GM12878 (cell line): ENCODE measurements at regions not wholly inside any gene's neighbourhood (a gene's known extent, or its start where the extent isn't known, plus 50 kb on each side); places are given as distances from the start of the nearest gene placed in this dataset.

ENCODE experiments used
- ATAC-seq: fragments of 200-7000 bp; cut with Tn5 transposase; 3 replicates; pipeline ENCODE4 v1.9.1; 2020; ENCODE audit warnings: mild to moderate bottlenecking, moderate library complexity
- BruUV-seq: library from RNA; stranded (reverse); fragments of 400-500 nt; replicated peaks from 2 replicates; lab custom pipeline; 2021; lab: Mats Ljungman, UMichigan
- CTCF ChIA-PET: fragments of 300-600 bp; sonication (Branson Sonifier 250); formaldehyde crosslinking; extraction: SDS; loops from one replicate; lab custom pipeline; 2021; ENCODE audit warnings: inconsistent platforms; lab: Yijun Ruan, JAX
- POLR2A ChIA-PET: fragments of 350-600 bp; formaldehyde crosslinking; extraction: SDS; loops from one replicate; lab custom pipeline; 2021; ENCODE audit warnings: inconsistent platforms; lab: Charles Lee
- RAD21 ChIA-PET: fragments of 300-600 bp; sonication (Branson Sonifier 250); formaldehyde crosslinking; loops from one replicate; lab custom pipeline; 2023; ENCODE audit warnings: antibody characterized with exemption; ENCODE audit not compliant: unreplicated experiment; lab: Charles Lee
- SMC1A ChIA-PET: fragments of 300-600 bp; sonication (Branson Sonifier 250); formaldehyde crosslinking; loops from one replicate; lab custom pipeline; 2023; ENCODE audit not compliant: unreplicated experiment, uncharacterized antibody; lab: Charles Lee
- DNase-seq: peaks from one replicate; pipeline ENCODE4 v3.0.0-alpha.2; 2011; ENCODE audit warnings: low read depth, low spot score
- FAIRE-seq: peaks from 3 replicates; lab custom pipeline; 2011; peaks lifted over from hg19 to GRCh38; lab: Jason Lieb, UNC
- H2AFZ ChIP-seq: 2 replicates; pipeline ENCODE4 v1.6.0; 2011; ENCODE audit warnings: low read depth, low read length, control low read depth; ENCODE audit not compliant: control insufficient read depth
- H3K27ac ChIP-seq: 2 replicates; pipeline ENCODE4 v1.5.1; 2011; ENCODE audit warnings: control low read depth; ENCODE audit not compliant: control insufficient read depth, insufficient read depth
- H3K27me3 ChIP-seq, 2 experiments: replicated peaks in 1 of 2; 2 replicates each; pipeline versions ENCODE4 v1.6.0 to v1.6.1; 2011; ENCODE audit warnings: low read length in 1 of 2; ENCODE audit not compliant: control insufficient read depth in 2 of 2, insufficient read depth in 2 of 2
- H3K36me3 ChIP-seq, 2 experiments: 2 replicates each; pipeline ENCODE4 v1.5.1; 2011; ENCODE audit warnings: low read length in 1 of 2; ENCODE audit not compliant: control insufficient read depth in 2 of 2, insufficient read depth in 2 of 2
- H3K4me1 ChIP-seq: 2 replicates; pipeline ENCODE4 v1.6.1; 2011; ENCODE audit warnings: mild to moderate bottlenecking, low read length, moderate library complexity, mixed read lengths; ENCODE audit not compliant: control insufficient read depth, insufficient read depth
- H3K4me2 ChIP-seq: 2 replicates; pipeline ENCODE4 v1.6.0; 2011; ENCODE audit warnings: control low read depth; ENCODE audit not compliant: control insufficient read depth, insufficient read depth
- H3K4me3 ChIP-seq: fragments of 200-600 bp; sonication (generic); 2 replicates; pipeline ENCODE4 v1.5.1; 2016
- H3K79me2 ChIP-seq: 2 replicates; pipeline ENCODE4 v1.6.0; 2011; ENCODE audit warnings: low read length; ENCODE audit not compliant: control insufficient read depth, insufficient read depth
- H3K9ac ChIP-seq: 2 replicates; pipeline ENCODE4 v1.8.0; 2011; ENCODE audit warnings: low read length, control low read depth, mixed read lengths; ENCODE audit not compliant: control insufficient read depth, insufficient read depth
- H3K9me3 ChIP-seq: replicated peaks from 3 replicates; pipeline ENCODE4 v1.5.1; 2011; ENCODE audit warnings: mild to moderate bottlenecking, low read length; ENCODE audit not compliant: control insufficient read depth, insufficient read depth
- H4K20me1 ChIP-seq: 2 replicates; pipeline ENCODE4 v1.6.0; 2011; ENCODE audit not compliant: control insufficient read depth, insufficient read depth
- BHLHE40 ChIP-seq, 2 experiments: fragments of 450-650 bp in 1 of 2; IDR thresholded peaks; 2 replicates each; pipeline ENCODE4 v1.6.1; 2011 to 2017; ENCODE audit warnings: low read depth in 2 of 2, borderline replicate concordance in 1 of 2, improper control_type of control experiment in 1 of 2, low read length in 1 of 2, mild to moderate bottlenecking in 1 of 2
- CHD4 ChIP-seq: fragments of 200-600 bp; sonication (generic); IDR thresholded peaks from 2 replicates; pipeline ENCODE4 v1.6.1; 2016; ENCODE audit warnings: mild to moderate bottlenecking
- FOXM1 ChIP-seq: IDR thresholded peaks from 2 replicates; pipeline ENCODE4 v1.6.1; 2012; ENCODE audit warnings: low read depth, mild to moderate bottlenecking, inconsistent platforms, low read length, moderate library complexity
- RAD21 ChIP-seq: IDR thresholded peaks from 2 replicates; pipeline ENCODE4 v1.6.1; 2011; ENCODE audit warnings: mild to moderate bottlenecking, low read depth, low read length, moderate library complexity; ENCODE audit not compliant: insufficient read depth
- RUNX3 ChIP-seq: IDR thresholded peaks from 2 replicates; pipeline ENCODE4 v1.6.1; 2012; ENCODE audit warnings: low read length, inconsistent platforms
- SMAD1 ChIP-seq: fragments of 450-650 bp; IDR thresholded peaks from 2 replicates; pipeline ENCODE4 v1.6.1; 2018; ENCODE audit warnings: mild to moderate bottlenecking, low read depth; ENCODE audit not compliant: partially characterized antibody
- SRF ChIP-seq, 2 experiments: IDR thresholded peaks; 2 replicates each; pipeline ENCODE4 v1.6.1; 2011; ENCODE audit warnings: low read depth in 2 of 2, low read length in 2 of 2, mild to moderate bottlenecking in 1 of 2, moderate library complexity in 1 of 2
- SUZ12 ChIP-seq: fragments of 200-600 bp; sonication (generic); IDR thresholded peaks from one replicate; pipeline ENCODE4 v1.6.1; 2018; ENCODE audit warnings: antibody characterized with exemption, mild to moderate bottlenecking; ENCODE audit not compliant: unreplicated experiment
- ZNF274 ChIP-seq: IDR thresholded peaks from one replicate; pipeline ENCODE4 v1.8.0; 2011; ENCODE audit not compliant: insufficient read length, insufficient read depth
- WGBS: methylation state at CpG from one replicate; pipeline ENCODE4 v1.1.6; 2016; ENCODE audit warnings: low lambda C conversion rate; ENCODE audit not compliant: insufficient replicate concordance, insufficient coverage; ENCODE audit errors: missing lambda C conversion rate; 5-methylcytosine and 5-hydroxymethylcytosine counted together
- in situ Hi-C: fragments of 300-500 bp; cut with MboI; formaldehyde crosslinking; loops from 9 replicates; pipeline ENCODE4 v1.14.3; 2018; ENCODE audit warnings: mixed read lengths
- intact Hi-C: fragments of 100-400 bp; cut with micrococcal nuclease; formaldehyde crosslinking; loops from one replicate; pipeline ENCODE4 v1.14.2; 2022; ENCODE audit not compliant: unreplicated experiment
- TF ChIP-seq, protein P1 (sequence below): IDR thresholded peaks from 2 replicates; pipeline ENCODE4 v1.6.1; 2011; ENCODE audit warnings: low read depth, mild to moderate bottlenecking, low read length, moderate library complexity, borderline replicate concordance; ENCODE audit errors: extremely low read depth
- TF ChIP-seq, protein P2 (sequence below): IDR thresholded peaks from 2 replicates; pipeline ENCODE4 v1.6.1; 2011; ENCODE audit warnings: borderline replicate concordance, low read depth, mild to moderate bottlenecking, moderate library complexity, mixed read lengths, low read length; ENCODE audit not compliant: insufficient read depth; ENCODE audit errors: extremely low read length
- TF ChIP-seq, protein P3 (sequence below): fragments of 450-650 bp; IDR thresholded peaks from 2 replicates; pipeline ENCODE4 v1.6.1; 2016; ENCODE audit warnings: mild to moderate bottlenecking
- TF ChIP-seq, protein P4 (sequence below): fragments of 450-650 bp; conservative IDR thresholded peaks from 2 replicates; pipeline ENCODE4 v1.6.1; 2017; ENCODE audit warnings: mild to moderate bottlenecking, moderate library complexity
- TF ChIP-seq, protein P5 (sequence below): fragments of 450-650 bp; IDR thresholded peaks from 2 replicates; pipeline ENCODE4 v1.6.1; 2016; ENCODE audit warnings: mild to moderate bottlenecking, moderate library complexity, borderline replicate concordance

DNA sequence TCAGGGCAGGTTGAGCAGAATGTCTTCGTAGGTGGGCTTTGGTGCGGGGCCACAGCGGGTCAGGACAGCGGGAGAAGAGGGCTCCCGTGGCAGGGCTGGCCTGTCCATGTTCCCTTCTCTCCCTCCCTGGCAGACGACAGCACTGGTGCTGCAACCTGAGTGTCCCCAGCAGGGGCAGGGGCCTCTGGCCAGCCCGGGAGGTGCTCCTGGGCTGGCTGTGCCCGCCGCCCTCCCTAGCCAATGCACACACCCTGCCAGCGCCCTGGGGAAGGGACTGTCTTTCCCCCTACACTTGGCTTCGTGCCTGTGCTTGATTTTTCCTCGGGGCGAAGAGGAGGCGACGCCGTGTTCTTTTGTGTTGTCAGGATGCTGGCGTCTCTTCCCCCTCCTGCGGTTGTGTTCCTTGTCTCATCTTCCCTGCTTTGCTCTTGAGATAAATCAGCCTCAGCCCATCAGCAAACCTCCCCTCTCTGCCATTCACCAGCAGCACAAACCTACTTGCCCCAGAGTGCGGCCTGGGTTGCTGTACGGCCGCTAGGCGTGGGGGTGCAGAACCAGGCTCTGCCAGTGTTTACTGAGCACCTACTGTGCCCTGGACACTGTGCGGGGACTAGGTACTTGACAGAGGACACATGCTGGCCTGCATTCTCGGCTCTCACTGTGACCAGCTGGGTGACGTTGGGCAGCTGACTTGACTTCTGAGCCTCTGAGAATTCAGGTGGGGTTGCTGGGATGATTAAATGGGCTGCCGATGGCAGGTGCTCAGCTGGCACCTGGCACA lies 237.3 kb upstream of the CIBAR2 start:
- intact Hi-C loops (no loop called here), in situ Hi-C loops (no loop called here)
- no peaks in the 10 kb centered on the region for H3K4me1 ChIP-seq
- POLR2A ChIA-PET, result no interaction called here
- SMC1A ChIA-PET, result no interaction called here
- H3K4me3 ChIP-seq, result no peak overlapping the region
- no peak overlapping the region for H2AFZ ChIP-seq
- FAIRE-seq (no peak), ATAC-seq (no peak), DNase-seq (no peak)
- H3K27ac ChIP-seq, result no peak overlapping the region
- RAD21 ChIA-PET, result no interaction called here
- WGBS, result 40% methylated on average over 26 of the region's 26 CpGs
- no peaks in the 10 kb centered on the region for H3K79me2 ChIP-seq
- no peak overlapping the region for H3K4me2 ChIP-seq
- no peaks in the 10 kb centered on the region for H4K20me1 ChIP-seq
- H3K9me3 ChIP-seq, result no peaks in the 10 kb centered on the region; the same call in 2 of the 3 replicates
- no peaks in the 10 kb centered on the region; a peak in 3 of 4 replicates for H3K27me3 ChIP-seq
- no peak overlapping the region for H3K9ac ChIP-seq
- no peaks in the 10 kb centered on the region for H3K36me3 ChIP-seq
- BruUV-seq, result no TSS peak
- CTCF ChIA-PET, result interaction anchor here (1.2 kb wide), 1 partner anchor 74 kb away, joined by 3 read pairs; no protein-coding TSS in a partner anchor
- TF ChIP-seq, protein P1, sequence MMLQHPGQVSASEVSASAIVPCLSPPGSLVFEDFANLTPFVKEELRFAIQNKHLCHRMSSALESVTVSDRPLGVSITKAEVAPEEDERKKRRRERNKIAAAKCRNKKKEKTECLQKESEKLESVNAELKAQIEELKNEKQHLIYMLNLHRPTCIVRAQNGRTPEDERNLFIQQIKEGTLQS, result no peak
- no peak for TF ChIP-seq FOXM1
- no peak for TF ChIP-seq ZNF274
- no peak for TF ChIP-seq RAD21
- TF ChIP-seq BHLHE40 (IDR thresholded peaks at IDR 0.05; ENCODE audit: borderline replicate concordance in 1 of 2, low read depth in 2 of 2, low read length in 1 of 2), result no peak
- no peak for TF ChIP-seq SRF (IDR thresholded peaks at IDR 0.05; ENCODE audit: low read depth in 2 of 2, low read length in 2 of 2)
- TF ChIP-seq, protein P2, sequence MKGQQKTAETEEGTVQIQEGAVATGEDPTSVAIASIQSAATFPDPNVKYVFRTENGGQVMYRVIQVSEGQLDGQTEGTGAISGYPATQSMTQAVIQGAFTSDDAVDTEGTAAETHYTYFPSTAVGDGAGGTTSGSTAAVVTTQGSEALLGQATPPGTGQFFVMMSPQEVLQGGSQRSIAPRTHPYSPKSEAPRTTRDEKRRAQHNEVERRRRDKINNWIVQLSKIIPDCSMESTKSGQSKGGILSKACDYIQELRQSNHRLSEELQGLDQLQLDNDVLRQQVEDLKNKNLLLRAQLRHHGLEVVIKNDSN, result no peak
- no peak for TF ChIP-seq CHD4
- TF ChIP-seq SUZ12, result no peak
- TF ChIP-seq, protein P3, sequence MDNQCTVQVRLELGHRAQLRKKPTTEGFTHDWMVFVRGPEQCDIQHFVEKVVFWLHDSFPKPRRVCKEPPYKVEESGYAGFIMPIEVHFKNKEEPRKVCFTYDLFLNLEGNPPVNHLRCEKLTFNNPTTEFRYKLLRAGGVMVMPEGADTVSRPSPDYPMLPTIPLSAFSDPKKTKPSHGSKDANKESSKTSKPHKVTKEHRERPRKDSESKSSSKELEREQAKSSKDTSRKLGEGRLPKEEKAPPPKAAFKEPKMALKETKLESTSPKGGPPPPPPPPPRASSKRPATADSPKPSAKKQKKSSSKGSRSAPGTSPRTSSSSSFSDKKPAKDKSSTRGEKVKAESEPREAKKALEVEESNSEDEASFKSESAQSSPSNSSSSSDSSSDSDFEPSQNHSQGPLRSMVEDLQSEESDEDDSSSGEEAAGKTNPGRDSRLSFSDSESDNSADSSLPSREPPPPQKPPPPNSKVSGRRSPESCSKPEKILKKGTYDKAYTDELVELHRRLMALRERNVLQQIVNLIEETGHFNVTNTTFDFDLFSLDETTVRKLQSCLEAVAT, result no peak
- TF ChIP-seq, protein P4, sequence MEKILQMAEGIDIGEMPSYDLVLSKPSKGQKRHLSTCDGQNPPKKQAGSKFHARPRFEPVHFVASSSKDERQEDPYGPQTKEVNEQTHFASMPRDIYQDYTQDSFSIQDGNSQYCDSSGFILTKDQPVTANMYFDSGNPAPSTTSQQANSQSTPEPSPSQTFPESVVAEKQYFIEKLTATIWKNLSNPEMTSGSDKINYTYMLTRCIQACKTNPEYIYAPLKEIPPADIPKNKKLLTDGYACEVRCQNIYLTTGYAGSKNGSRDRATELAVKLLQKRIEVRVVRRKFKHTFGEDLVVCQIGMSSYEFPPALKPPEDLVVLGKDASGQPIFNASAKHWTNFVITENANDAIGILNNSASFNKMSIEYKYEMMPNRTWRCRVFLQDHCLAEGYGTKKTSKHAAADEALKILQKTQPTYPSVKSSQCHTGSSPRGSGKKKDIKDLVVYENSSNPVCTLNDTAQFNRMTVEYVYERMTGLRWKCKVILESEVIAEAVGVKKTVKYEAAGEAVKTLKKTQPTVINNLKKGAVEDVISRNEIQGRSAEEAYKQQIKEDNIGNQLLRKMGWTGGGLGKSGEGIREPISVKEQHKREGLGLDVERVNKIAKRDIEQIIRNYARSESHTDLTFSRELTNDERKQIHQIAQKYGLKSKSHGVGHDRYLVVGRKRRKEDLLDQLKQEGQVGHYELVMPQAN, result no peak
- TF ChIP-seq RUNX3, result no peak
- TF ChIP-seq, protein P5, sequence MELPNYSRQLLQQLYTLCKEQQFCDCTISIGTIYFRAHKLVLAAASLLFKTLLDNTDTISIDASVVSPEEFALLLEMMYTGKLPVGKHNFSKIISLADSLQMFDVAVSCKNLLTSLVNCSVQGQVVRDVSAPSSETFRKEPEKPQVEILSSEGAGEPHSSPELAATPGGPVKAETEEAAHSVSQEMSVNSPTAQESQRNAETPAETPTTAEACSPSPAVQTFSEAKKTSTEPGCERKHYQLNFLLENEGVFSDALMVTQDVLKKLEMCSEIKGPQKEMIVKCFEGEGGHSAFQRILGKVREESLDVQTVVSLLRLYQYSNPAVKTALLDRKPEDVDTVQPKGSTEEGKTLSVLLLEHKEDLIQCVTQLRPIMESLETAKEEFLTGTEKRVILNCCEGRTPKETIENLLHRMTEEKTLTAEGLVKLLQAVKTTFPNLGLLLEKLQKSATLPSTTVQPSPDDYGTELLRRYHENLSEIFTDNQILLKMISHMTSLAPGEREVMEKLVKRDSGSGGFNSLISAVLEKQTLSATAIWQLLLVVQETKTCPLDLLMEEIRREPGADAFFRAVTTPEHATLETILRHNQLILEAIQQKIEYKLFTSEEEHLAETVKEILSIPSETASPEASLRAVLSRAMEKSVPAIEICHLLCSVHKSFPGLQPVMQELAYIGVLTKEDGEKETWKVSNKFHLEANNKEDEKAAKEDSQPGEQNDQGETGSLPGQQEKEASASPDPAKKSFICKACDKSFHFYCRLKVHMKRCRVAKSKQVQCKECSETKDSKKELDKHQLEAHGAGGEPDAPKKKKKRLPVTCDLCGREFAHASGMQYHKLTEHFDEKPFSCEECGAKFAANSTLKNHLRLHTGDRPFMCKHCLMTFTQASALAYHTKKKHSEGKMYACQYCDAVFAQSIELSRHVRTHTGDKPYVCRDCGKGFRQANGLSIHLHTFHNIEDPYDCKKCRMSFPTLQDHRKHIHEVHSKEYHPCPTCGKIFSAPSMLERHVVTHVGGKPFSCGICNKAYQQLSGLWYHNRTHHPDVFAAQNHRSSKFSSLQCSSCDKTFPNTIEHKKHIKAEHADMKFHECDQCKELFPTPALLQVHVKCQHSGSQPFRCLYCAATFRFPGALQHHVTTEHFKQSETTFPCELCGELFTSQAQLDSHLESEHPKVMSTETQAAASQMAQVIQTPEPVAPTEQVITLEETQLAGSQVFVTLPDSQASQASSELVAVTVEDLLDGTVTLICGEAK, result no peak
- no peak for TF ChIP-seq SMAD1
